ENCODE measurements at regions not wholly inside any gene's neighbourhood (a gene's known extent, or its start where the extent isn't known, plus 50 kb on each side); places are given as distances from the start of the nearest gene placed in this dataset.

DNA sequence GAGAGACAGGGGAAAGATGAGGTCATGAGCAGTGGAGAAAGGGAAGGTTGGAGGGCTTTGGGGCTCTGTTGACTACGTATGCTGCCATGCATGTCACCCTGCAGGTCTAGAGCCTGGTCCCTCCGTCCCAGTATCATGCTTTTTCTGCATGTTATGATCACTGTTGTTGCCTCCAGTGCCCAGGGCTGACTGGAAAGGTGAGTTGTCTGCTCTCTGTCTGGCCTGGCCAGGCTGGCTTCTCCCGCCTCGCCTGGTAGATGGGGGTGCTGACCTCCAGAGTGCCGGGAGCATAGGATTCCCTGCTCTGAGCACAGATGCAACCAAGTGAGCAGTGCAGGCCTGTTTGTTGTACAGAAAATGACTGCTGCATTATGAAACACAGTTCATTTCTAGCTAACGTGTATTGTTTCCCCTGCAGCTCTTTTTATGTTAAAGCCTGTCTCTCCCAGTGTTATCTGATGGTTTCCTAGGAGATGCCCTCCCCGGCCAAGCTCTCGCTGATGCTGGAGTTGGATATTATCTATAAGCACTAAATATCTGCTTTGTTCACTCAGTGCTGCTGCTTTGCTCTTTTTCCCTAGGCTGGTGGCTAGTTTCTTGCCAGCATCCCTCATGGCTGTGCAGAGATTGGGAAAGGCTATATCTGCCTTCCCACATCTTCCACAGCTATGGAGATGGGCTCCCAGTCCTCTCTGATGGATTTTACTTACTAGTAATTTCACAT lies 158.2 kb downstream of the TDRD15 start:
- Histone ChIP-seq H3K27me3 (ENCODE audit: control insufficient read depth, insufficient read depth, low read length) (no peaks in the 10 kb centered on the region), H3K27ac (ENCODE audit: low read depth, low read length) (no peak overlapping the region), H3K9ac (ENCODE audit: low read depth, low read length) (no peak overlapping the region), H3K9me3 (ENCODE audit: control insufficient read depth, insufficient read depth, low read length) (no peaks in the 10 kb centered on the region), H3K36me3 (ENCODE audit: control insufficient read depth, insufficient read depth, low read length) (no peaks in the 10 kb centered on the region), H3K4me3 (ENCODE audit: low read depth, low read length) (no peak overlapping the region), H3K4me1 (ENCODE audit: control insufficient read depth, insufficient read depth, low read length) (no peaks in the 10 kb centered on the region)

DNA sequence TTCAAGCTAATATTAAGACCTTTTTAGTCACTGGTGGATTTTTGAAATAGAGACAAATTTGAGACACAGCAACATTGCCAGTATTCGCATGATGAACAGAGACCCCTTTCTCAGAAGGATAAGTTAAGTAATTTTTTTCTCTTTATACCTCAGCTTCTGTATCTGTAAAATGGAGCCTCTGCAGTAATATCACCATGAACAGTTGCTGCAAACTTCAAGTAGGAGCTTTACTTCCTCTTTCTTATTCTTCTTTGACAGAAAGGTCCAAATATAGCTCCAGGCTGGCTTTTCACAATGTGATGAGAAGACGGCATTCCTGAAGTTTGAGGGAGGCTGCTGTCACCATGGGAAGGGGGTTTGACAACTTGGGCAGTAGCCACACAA lies 158.7 kb downstream of the TDRD15 start:
- H3K27me3 ChIP-seq (ENCODE audit: control insufficient read depth, insufficient read depth, low read length) = no peaks in the 10 kb centered on the region
- no peaks in the 10 kb centered on the region for H3K9me3 ChIP-seq (ENCODE audit: control insufficient read depth, insufficient read depth, low read length)
- no peak overlapping the region for H3K9ac ChIP-seq (ENCODE audit: low read depth, low read length)
- H3K36me3 ChIP-seq (ENCODE audit: control insufficient read depth, insufficient read depth, low read length) = no peaks in the 10 kb centered on the region
- H3K4me1 ChIP-seq (ENCODE audit: control insufficient read depth, insufficient read depth, low read length) = no peaks in the 10 kb centered on the region; the same call in 1 of the 2 replicates
- no peak overlapping the region for H3K27ac ChIP-seq (ENCODE audit: low read depth, low read length)
- H3K4me3 ChIP-seq (ENCODE audit: low read depth, low read length) = no peak overlapping the region

DNA sequence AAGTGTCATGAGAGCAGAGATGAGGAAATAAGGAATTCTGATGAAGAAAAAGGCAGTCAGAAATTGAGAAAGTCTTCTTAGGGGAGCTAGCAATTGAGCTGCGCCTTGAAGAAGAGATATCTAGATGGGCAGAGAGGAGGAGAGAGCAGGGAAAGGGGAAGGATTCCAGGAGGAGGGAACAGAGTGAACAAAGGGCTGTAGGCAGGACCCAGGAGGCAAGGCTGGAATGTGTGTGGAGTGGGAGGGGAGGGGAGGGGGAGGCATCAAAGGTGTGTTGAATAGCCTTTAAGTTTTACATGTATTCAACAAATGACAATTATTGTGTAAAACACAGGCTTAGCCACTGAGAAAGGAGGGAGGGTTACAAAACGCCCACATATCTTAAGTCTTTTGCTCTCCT lies 164.5 kb downstream of the TDRD15 start:
- Histone ChIP-seq H3K27ac (ENCODE audit: low read depth, low read length) (no peak overlapping the region), H3K9ac (ENCODE audit: low read depth, low read length) (no peak overlapping the region; the same call in 1 of the 2 replicates), H3K4me3 (ENCODE audit: low read depth, low read length) (no peak overlapping the region), H3K36me3 (ENCODE audit: control insufficient read depth, insufficient read depth, low read length) (no peaks in the 10 kb centered on the region), H3K9me3 (ENCODE audit: control insufficient read depth, insufficient read depth, low read length) (no peaks in the 10 kb centered on the region), H3K4me1 (ENCODE audit: control insufficient read depth, insufficient read depth, low read length) (peaks cover 25% of the 10 kb centered on the region), H3K27me3 (ENCODE audit: control insufficient read depth, insufficient read depth, low read length) (no peaks in the 10 kb centered on the region)

DNA sequence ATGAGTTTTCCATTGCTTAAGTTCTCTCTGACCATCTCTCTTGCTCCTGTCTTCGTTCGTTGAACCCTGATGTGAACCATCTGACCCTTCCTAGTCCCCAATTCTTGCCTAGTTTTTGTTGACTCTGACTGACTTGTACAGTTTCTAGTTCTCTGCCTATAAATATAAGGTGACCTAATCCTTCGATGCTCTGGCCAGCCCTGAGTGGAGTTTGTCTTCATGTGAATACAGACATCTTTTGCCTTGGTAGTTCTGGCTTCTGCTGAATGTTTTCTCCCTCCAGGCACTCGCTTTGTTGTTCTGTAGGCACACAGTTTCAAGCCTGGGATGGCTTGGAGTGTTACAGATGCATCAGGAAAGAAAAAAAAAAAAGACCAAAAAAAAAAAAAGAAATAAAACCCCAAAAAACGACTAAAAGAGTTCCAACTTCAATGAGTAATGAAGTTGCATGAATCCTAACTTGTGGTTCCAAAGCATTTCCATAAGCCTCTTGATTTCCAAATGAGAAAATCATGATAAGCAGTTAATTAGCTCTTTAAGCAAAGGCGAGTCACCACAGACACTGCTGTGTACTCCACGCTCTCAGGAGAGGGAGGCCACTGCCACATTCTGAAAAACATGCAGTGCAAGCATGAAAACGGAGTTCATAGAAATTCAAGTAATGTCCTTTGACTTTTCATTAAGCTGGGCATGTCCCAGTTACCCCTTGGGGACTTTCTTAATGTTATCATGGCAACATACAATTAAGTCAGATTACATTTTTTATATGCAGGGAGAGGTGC lies 165.2 kb downstream of the TDRD15 start:
- Histone ChIP-seq H3K9me3 (ENCODE audit: control insufficient read depth, insufficient read depth, low read length) (no peaks in the 10 kb centered on the region), H3K4me3 (ENCODE audit: low read depth, low read length) (no peak overlapping the region), H3K4me1 (ENCODE audit: control insufficient read depth, insufficient read depth, low read length) (peaks cover 25% of the 10 kb centered on the region), H3K36me3 (ENCODE audit: control insufficient read depth, insufficient read depth, low read length) (no peaks in the 10 kb centered on the region), H3K27ac (ENCODE audit: low read depth, low read length) (no peak overlapping the region), H3K9ac (ENCODE audit: low read depth, low read length) (no peak overlapping the region), H3K27me3 (ENCODE audit: control insufficient read depth, insufficient read depth, low read length) (no peaks in the 10 kb centered on the region)

DNA sequence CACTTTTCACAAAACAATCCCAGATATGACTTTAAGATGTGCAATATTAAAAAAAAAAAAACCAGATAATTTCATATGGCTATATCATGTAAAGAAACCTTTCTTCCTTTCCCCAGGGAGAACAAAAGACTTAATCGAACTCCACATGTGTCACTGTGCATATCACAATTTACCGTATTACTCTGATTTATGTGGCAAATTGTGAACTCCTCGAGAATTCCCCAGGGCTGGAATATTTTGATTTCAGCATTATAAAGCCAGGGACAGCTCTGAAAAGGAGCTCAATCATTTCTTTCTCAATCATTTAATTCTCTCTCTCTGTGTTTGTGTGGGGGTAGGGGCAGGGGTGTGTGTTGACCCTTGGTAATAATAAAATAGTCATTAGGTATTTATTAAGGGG lies 165.8 kb downstream of the TDRD15 start:
- H3K9ac ChIP-seq (ENCODE audit: low read depth, low read length) = no peak overlapping the region
- H3K36me3 ChIP-seq (ENCODE audit: control insufficient read depth, insufficient read depth, low read length) = no peaks in the 10 kb centered on the region
- no peak overlapping the region for H3K27ac ChIP-seq (ENCODE audit: low read depth, low read length)

DNA sequence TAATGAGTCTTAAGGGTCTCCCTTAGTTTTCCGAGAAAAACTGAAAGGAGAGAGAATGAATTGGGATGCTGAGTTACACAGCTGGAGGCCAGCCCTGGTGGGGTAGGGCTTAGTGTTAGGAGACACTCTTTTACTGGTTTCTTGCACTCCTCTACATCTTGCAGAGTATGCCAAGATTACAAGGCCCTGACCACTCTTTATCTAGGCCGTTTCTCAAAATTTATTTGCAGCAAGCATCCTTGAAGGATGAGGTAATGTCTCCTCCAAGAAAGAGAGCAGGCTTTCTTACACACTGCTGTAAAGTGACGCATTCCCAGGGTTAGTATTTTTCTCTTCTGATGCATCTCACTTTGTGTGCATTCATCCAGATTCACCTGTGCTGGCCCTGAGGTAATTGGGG lies 166.2 kb downstream of the TDRD15 start:
- Histone ChIP-seq H3K9ac (ENCODE audit: low read depth, low read length) (no peak overlapping the region), H3K36me3 (ENCODE audit: control insufficient read depth, insufficient read depth, low read length) (no peaks in the 10 kb centered on the region), H3K4me3 (ENCODE audit: low read depth, low read length) (no peak overlapping the region), H3K4me1 (ENCODE audit: control insufficient read depth, insufficient read depth, low read length) (peaks cover 25% of the 10 kb centered on the region), H3K27me3 (ENCODE audit: control insufficient read depth, insufficient read depth, low read length) (no peaks in the 10 kb centered on the region), H3K9me3 (ENCODE audit: control insufficient read depth, insufficient read depth, low read length) (no peaks in the 10 kb centered on the region), H3K27ac (ENCODE audit: low read depth, low read length) (no peak overlapping the region)

More for the DNA sequence above, 165.8 kb downstream of the TDRD15 start:
- Histone ChIP-seq H3K4me1 (ENCODE audit: control insufficient read depth, insufficient read depth, low read length) (peaks cover 25% of the 10 kb centered on the region), H3K4me3 (ENCODE audit: low read depth, low read length) (no peak overlapping the region), H3K9me3 (ENCODE audit: control insufficient read depth, insufficient read depth, low read length) (no peaks in the 10 kb centered on the region), H3K27me3 (ENCODE audit: control insufficient read depth, insufficient read depth, low read length) (no peaks in the 10 kb centered on the region)

DNA sequence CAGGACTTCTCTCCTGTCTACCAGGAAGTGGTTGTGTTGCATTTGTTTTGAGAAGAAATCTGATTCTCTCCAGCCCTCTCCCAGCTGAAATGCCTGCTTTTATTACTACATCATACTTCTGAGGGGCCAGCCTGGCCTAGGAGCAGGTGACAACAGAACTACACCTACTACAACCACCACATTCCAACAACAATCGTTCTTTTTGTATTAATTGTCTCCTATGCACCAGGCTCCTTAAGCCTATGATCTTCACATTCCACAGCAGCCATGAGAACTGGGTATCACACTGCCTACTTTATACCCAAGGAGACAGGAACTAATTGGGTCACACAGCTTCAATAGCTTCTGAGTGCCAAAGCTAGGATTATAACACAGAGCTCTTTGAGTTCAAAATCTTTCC lies 167.7 kb downstream of the TDRD15 start:
- peaks cover 25% of the 10 kb centered on the region for H3K4me1 ChIP-seq (ENCODE audit: control insufficient read depth, insufficient read depth, low read length)
- H3K27me3 ChIP-seq (ENCODE audit: control insufficient read depth, insufficient read depth, low read length) = no peaks in the 10 kb centered on the region
- H3K36me3 ChIP-seq (ENCODE audit: control insufficient read depth, insufficient read depth, low read length) = no peaks in the 10 kb centered on the region
- H3K27ac ChIP-seq (ENCODE audit: low read depth, low read length) = no peak overlapping the region
- no peaks in the 10 kb centered on the region for H3K9me3 ChIP-seq (ENCODE audit: control insufficient read depth, insufficient read depth, low read length)
- no peak overlapping the region for H3K4me3 ChIP-seq (ENCODE audit: low read depth, low read length)
- H3K9ac ChIP-seq (ENCODE audit: low read depth, low read length) = no peak overlapping the region

DNA sequence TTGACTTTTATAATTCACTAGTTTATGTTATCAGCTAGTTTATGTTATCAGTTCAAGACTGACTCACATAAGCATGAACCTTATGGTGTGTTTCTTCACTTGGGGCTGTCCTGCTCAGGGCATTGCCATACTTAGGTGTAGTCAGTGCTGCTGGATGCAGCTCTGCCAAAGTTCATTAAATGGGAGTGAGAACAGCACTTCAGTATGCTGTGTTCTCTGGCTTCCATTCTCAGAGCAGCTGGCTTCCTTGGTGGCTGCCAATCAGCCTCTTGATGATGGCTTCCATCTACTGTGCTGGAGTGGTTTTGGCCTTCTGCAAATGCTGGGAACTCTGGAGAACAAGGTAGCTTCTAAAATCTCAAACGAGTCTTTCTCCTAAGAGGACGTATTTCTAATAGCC lies 170.7 kb downstream of the TDRD15 start:
- Histone ChIP-seq H3K9ac (ENCODE audit: low read depth, low read length) (no peak overlapping the region), H3K9me3 (ENCODE audit: control insufficient read depth, insufficient read depth, low read length) (no peaks in the 10 kb centered on the region), H3K27me3 (ENCODE audit: control insufficient read depth, insufficient read depth, low read length) (no peaks in the 10 kb centered on the region), H3K4me3 (ENCODE audit: low read depth, low read length) (no peak overlapping the region), H3K4me1 (ENCODE audit: control insufficient read depth, insufficient read depth, low read length) (peaks cover 8% of the 10 kb centered on the region), H3K27ac (ENCODE audit: low read depth, low read length) (no peak overlapping the region), H3K36me3 (ENCODE audit: control insufficient read depth, insufficient read depth, low read length) (no peaks in the 10 kb centered on the region)

DNA sequence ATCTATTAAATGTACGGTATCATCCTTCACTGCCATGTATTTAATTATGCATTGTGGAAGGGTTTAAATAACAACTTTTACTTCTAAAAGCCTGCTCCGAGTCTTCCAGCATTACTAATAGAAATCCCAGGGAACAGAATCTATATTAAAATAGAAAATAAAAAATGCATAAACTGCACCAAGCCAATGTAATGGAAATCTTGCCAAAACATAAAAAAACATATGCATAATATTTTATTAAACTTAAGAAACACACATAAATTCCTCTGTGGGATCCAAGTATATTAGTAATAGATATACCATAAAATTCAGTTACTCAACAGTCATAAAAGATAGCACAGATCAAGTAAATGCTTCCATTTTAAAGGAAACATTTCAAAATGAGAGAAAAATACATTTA lies 175.6 kb downstream of the TDRD15 start:
- no peaks in the 10 kb centered on the region for H3K4me1 ChIP-seq (ENCODE audit: control insufficient read depth, insufficient read depth, low read length)
- H3K36me3 ChIP-seq (ENCODE audit: control insufficient read depth, insufficient read depth, low read length) = no peaks in the 10 kb centered on the region
- H3K9ac ChIP-seq (ENCODE audit: low read depth, low read length) = no peak overlapping the region
- no peaks in the 10 kb centered on the region for H3K27me3 ChIP-seq (ENCODE audit: control insufficient read depth, insufficient read depth, low read length)
- H3K27ac ChIP-seq (ENCODE audit: low read depth, low read length) = no peak overlapping the region
- no peaks in the 10 kb centered on the region for H3K9me3 ChIP-seq (ENCODE audit: control insufficient read depth, insufficient read depth, low read length)
- H3K4me3 ChIP-seq (ENCODE audit: low read depth, low read length) = no peak overlapping the region

DNA sequence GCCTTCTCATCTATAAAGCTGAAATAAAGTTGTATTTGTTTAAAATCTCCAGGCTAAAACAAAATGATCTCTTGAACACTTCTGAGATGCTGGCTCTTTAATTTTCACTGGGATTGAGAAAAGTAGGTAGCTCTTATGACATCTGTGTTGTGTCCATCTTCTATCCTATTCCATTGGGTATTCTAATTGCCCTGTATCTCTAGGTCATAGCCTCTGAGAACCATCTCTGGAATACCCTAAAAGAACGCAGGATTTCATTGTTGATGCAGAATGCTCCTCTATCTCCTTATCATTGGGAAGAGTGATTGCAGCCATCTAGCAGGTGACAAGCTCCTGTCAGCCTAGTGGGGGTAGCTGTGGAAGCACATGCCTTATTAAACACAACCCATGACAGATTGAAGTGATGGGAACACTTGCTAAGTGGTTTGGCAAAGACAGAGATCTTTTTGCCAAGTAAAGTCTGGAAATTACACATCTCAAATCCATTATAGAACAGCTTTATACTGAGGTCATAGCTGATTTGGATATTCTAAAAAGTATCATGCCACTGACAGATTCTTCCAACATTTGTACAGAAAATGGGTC lies 178.2 kb downstream of the TDRD15 start:
- Histone ChIP-seq H3K4me3 (ENCODE audit: low read depth, low read length) (no peak overlapping the region), H3K4me1 (ENCODE audit: control insufficient read depth, insufficient read depth, low read length) (no peaks in the 10 kb centered on the region), H3K27me3 (ENCODE audit: control insufficient read depth, insufficient read depth, low read length) (no peaks in the 10 kb centered on the region), H3K36me3 (ENCODE audit: control insufficient read depth, insufficient read depth, low read length) (no peaks in the 10 kb centered on the region), H3K9me3 (ENCODE audit: control insufficient read depth, insufficient read depth, low read length) (no peaks in the 10 kb centered on the region), H3K27ac (ENCODE audit: low read depth, low read length) (no peak overlapping the region), H3K9ac (ENCODE audit: low read depth, low read length) (no peak overlapping the region)

DNA sequence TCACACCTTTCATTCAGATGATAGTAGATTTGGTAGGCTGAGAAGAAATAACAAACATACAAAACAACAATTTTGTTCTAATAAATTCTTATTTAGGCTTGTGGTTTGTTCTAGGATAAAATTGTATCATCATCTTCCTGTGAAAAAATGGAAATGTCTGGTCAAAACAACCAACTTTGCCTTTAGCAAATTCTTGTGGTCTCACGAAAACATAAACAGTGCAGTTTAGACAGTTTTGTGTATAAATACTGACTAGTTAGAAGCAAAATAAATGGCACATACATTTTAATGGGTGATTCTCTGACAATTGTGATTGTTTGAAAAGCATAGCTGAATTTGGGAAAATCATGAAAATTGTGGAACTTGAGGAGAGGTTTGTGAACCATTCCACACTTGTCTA lies 180.1 kb downstream of the TDRD15 start:
- H3K27me3 ChIP-seq (ENCODE audit: control insufficient read depth, insufficient read depth, low read length) = no peaks in the 10 kb centered on the region
- no peaks in the 10 kb centered on the region for H3K9me3 ChIP-seq (ENCODE audit: control insufficient read depth, insufficient read depth, low read length)
- no peak overlapping the region for H3K9ac ChIP-seq (ENCODE audit: low read depth, low read length)
- no peaks in the 10 kb centered on the region for H3K36me3 ChIP-seq (ENCODE audit: control insufficient read depth, insufficient read depth, low read length)
- H3K4me1 ChIP-seq (ENCODE audit: control insufficient read depth, insufficient read depth, low read length) = no peaks in the 10 kb centered on the region
- H3K27ac ChIP-seq (ENCODE audit: low read depth, low read length) = no peak overlapping the region
- no peak overlapping the region for H3K4me3 ChIP-seq (ENCODE audit: low read depth, low read length)

Measured in HUES48 (cell line).